Stimulated activated CD4-positive, alpha-beta T cell treated with anti-CD3 and anti-CD28 coated beads, Interleukin-1b, Interleukin-23, amount 100 ng/mL, for 1 hour (primary cell): ENCODE measurements at regions not wholly inside any gene's neighbourhood (a gene's known extent, or its start where the extent isn't known, plus 50 kb on each side); places are given as distances from the start of the nearest gene placed in this dataset.

ENCODE experiments used
- DNase-seq, 2 donors: peaks; one replicate each; pipeline ENCODE4 v3.0.0-alpha.2; 2020; ENCODE audit warnings: low read depth in 2 of 2

DNA sequence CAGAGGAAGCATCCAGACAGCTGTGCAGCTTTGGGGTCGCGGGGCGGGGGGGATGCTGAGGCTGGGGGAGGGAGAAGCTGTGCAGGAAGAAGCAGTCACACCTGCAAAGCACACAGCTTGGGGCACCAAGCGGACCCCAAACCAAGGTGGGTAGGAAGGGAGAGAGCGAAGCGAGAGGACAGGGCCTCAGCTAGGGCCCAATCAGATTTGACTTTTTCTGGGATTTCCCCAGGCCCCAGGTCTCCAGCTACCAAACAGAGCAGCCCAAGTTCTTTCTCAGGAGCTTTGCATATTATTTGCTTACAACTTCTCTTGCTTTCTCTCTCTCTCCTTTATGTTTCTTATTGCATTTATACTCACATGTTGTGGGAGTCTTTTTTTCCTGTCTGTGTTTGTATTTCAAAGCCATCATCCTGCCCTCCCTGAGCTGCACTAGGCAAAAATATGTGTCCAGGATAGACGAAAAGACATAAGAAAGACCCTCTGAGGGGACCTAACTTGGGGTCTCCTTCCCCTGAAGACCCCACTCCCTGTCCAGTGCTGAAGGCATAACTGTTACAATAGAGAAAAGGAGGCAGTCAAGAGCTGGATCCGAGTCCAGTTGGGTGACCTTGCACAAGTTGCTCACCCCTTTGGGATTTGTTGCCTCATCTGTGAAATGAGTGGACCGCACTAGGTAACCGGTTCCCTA lies 50.6 kb upstream of the SMNDC1 start:
- no peak for DNase-seq

DNA sequence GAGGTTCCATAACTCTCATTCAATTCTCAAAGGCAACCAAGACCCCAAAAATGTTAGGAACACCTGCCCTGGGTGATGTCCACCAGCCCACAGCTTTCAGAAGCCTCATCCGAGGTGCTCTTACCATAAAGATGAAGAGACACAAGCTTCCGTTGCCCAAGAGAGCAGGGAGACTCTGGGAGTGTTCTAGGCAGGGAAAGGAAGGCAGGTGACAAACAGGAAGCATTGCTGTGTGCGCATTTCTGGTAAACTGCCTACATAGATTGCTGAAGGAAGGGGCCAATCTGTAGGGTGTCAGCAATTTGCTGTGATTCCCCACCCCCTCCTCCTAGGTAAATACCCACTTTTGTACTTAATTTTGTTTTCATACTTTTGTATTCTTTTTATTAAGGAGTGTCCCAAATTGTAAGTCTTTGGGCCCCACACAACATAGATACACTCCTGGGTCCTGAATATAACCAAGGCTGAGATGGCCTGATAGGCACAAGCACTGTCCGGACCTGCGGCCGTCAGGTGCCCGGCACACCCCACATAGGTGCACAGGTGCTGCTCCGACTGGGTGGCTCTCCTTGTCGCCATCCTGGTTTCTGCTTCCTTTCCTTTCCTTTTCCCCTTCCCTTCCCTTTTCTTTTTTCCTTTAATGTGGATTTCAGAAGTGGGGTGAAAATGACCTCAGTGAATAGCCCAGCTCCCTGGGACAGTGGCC lies 51.4 kb upstream of the SMNDC1 start:
- no peak for DNase-seq

DNA sequence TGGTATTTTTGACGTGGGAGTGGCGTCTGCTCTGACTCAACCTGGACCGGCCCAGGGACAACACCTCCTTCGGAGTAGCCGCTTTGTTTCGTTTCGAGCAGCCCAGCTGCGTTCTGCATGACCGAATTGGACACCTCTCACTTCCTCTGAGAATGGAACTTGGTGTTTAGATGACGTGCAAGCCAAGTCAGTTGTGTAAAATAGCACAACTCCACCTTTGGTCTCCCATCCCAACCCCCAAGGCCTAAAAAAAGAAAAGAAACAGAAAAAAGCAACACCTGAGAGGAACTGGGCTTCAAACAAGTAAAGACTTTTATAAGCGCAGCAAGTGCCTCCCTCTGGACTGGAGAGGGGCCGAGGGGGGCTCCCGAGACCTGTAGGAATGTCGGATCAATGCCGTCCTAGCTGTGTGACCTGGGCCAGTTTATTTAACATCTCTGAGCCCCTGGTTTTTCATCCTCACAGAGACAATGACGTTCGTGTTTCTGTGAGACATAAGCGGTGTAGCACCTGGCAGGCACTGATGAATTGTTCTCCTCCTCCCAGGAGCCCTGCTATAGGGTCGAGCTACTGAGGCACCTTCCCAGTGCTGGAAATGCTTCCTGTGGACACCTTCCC lies 52.0 kb upstream of the SMNDC1 start:
- DNase-seq, result peak in 1 of 2 donors; percentile 27

DNA sequence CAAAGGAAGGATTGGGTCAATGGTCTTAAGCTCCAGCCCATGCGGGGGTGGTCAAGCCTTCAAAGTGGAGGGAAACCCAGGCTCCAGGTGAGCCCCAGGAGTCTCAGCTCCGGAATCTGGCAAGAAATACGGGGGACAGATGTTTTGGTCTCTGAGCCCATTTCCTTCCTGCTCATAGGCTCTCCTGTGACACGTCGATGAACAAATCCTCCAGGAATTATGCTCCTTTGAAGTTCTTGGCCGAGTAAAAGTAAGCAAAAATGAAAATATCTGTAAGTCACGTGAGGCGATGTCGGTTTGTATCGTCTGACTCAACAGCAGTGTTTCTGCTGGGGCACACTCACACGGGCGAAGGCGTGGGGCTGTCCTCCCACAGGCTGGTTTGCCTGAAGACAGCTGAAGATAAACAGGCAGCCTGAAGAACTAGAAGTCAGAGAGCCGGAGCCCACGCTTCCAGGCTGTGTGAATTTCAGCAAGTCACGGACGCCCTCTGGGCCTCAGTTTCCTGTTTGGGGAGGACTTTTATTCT lies 52.6 kb upstream of the SMNDC1 start:
- DNase-seq, result no peak

DNA sequence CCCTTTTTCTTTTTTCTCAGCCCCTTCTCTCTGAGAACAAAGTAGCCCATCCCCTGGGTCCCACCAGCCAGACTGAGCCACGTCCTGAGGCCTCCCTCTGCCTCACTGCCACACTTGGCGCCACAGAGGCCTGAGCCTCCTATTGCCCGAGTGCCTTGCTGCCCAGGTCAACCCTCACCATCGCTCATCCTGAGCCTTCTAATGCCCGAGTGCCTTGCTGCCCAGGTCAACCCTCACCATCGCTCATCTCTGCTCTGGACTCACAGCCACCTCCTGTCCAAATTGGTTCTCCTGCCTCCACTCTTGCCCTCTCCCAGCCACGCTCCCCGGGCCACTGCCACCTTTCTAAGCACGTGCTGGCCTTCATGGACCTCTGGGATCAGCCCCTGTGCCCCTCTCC lies 53.2 kb upstream of the SMNDC1 start:
- DNase-seq, result no peak

DNA sequence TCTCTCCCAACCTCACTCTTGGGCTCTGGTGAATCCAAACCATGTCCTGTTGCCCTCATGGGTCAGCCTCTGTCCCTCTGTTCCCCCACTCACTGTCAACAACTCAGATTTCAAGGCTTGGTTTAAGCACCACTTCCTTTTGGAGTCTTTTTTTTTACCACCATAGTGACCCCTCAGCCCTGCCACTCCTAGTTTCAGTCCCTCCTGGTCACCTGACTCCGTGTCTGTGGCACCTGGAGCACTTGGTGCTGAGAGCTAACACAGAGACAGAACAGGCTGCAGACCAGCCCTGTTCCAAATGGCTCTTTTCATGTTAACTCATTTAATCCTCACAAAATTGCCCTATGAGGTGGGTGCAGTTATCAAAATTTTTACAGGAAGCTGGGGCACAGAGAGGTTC lies 53.6 kb upstream of the SMNDC1 start:
- no peak for DNase-seq

DNA sequence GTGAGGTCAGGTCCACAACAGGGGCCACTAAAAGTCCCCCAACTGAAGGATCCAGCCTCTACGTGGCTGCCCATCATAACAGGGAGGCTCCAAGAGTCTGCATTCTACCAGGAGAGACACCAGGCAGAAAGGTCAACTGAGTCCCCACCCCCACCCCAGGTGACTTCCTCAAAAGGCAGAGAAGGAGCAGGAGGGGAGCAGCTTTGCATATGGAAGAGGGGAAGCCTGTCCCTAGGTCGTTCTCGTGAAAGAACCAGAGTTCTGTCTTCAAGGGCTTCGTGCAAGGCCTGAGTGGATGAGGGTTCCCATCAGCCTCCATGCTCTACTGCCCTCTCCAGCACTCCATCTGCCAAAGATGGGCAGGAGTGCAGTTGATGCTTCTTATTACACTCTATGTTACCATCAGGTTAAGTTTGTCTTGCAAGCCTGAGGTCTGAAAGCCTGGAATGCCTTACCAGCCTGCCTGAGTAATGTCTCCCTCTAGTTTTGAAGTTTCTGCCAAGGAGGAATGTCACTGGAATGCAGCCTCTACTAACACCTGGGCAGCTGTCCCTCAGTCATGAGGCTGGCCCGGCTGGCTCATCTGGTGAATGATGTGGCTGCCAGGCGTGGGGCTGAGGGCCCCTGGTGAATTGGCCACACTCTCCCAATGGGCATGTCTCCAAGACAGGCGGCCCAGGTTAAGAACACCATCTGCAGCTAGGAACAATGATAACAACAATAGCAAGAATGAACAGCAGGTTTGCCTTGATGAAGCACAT lies 54.3 kb upstream of the SMNDC1 start:
- DNase-seq, result no peak

DNA sequence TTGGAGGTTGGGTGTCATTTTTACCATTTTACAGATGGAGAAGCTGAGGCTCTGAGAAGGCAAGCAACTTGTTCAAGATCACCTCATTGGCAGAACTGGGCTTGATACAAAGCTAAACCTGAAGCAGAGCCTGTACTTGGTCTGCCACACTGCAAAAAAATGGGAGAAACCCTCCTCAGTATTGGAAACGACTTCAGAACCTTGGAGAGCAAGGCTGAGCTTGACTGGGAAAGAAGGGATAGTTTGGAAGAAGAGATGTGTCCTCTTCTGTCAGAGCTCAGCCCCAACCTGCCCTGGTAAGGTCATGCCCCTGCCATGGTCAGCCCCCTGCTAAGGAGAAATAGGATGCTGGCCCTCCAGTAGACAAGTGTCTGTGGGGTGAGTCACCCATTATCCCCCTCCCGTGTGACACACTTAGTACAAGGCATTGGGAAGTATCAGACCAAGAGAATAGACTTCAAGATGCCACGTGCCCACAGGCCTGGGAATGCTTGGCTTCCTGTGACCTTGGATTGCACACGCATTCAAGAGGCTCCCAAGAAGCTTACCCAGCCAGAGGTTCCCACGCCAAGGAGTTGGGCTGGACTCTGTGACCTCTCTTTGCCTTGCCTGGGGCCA lies 56.2 kb upstream of the SMNDC1 start:
- DNase-seq, result no peak

DNA sequence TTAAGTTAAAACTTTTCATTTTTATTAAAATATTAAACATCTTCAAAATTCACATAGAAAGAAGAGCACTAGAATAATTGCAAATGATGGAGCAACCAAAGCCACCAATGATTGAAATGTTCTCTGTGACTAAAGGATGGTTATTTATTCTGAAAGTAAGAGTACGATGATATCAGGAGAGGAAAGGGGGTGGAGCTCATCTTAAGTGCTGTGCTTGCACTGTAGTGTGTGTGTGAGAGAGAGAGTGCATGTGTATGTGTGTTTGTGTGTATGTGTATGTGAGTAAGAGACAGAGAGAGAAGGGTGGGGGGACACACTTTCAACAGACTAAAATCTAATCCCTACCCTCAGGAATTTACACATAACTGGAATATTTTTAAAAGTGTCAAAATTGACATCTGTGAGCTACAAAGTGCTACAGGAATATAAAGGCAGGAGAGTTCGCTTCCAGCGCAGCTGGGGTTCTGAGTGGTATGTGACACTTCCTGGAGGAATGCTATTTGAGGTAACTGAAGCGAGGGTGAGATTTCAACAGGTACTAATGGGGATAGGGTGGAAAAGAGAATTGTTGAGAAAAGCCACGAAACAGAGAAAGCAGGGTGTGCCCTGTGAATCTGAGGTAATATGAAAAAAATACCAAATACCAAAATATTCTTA lies 57.2 kb upstream of the SMNDC1 start:
- DNase-seq, result no peak

DNA sequence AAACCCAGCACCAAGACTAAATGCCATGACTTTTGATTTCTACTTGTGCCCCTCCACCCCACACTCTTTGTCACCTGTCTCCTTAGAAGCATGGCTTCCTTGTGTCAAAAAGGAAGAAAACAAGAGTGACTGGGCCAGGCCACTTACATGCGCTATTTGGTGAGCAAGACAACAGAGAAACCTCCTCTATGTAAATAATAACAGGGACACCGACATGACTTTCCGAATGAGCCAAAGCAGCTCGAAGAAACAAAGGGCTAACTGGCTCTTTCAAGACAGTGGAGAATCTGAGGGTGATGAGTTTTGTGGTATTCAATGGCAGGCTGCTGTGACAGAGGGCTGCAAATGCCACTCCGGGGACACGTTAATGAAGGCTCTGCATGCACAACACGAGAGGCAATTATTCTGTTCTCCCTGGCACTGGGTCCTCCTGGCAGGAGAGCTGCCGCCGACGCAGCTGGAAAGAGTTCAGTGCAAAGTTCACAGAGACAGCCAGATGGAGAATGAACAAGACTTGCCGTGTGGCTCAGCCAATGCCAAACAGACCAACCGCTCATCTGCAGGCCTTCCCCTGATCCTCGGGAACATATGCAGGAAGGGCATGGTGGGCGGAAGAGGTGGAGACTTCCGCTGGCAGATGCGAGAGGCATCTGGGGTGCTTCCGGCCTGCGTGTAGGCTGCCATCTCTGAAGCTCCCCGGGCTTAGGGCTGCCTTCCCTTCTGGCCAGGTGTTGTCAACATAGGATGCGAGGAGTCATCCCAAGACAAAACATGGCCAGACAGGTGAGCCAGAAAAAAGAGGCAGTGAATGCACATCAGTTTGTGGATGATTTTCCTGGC lies 59.1 kb upstream of the SMNDC1 start:
- no peak for DNase-seq

DNA sequence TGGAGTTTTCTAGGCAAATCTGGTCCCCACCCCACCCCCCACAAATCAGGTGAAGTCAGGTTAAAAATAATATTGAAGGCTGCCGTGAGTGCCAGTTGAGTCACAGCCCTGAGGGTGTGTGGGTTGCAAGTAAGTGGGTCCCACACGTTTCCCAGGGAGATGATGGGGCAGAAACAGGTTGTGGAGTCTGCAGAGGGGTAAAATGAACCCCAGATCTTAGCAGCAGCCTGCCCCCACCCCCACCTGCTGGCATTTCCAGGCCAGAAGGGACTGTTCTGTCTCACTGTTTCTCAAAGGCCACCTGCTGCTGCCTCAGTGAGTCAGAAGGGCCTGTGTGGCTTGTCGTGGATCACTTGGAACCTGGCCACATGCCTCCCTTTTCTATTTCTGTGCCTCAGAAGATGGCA lies 59.8 kb upstream of the SMNDC1 start:
- DNase-seq, result no peak

DNA sequence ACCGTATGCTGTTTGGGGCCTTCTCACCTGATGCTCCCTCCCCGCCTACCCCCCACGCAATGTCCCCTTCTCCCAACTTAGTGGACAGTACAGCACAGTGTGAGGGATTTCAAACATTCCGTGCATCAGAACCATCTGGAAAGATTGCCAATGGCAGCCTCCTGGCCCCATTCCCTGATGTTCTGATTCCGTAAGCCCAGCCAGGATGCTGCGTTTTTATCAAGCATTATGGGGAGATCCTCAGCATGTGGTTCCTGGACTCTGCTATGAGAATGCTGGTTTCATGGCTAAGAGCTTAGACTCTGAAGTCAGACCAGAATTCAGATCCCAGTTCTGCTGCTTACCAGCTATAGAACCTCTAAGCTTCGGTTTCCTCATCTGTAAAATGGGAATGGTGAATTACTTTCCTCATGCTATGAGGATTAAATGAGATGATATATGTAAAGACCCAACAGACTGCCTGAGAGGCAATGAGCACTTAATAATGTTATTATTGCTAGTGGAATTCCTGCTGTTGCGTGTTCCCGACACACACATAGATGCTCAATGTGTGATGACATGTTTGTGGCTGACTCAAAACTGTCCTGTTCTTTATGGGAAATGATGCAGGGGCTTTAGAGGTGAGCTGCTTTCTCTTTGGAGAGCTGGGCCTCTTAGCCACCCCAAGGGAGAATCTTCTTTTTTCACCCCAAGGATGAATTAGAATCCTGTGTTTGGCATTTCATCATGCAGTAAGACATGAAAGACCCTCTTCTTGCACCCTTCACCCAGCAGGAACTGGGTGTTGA lies 60.8 kb upstream of the SMNDC1 start:
- no peak for DNase-seq

DNA sequence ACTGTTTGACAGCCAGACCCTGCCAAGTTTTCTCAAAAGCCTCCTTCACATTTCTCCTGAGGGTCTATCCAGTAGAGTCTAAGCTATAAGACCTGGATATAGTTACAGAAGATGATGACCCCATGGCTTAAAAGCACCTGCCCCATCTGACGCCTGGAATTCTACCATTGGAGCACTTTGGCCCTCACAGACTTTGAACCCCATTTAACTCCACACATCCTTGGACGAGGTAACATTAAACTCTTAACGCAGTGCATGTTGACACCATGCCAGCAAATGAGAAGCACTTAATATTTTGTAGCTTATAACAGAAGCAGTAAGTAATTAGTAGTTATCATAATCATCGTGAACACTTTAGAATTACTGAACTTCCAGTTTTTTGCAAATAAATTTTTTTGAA lies 61.9 kb upstream of the SMNDC1 start:
- DNase-seq, result no peak

DNA sequence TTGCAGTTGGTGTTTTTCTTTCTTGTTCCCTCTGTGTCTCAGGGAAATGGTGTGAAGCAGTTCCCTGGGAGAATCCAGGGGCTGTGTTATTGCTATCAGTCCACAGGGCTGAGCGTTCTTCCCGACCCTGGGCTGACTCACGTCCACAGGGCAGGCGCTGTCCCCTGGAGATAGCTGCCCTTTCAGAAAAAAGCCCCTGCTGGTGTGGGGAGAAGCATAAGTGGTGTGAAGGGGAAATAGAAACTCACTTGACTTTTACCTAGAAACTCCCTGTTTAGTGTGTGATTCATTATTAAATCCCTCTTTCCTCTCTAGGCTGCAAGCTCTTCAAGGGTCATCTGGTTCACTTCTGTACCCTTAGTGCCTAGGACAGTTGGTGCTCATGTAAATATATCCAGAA lies 63.3 kb upstream of the SMNDC1 start:
- DNase-seq, result no peak

DNA sequence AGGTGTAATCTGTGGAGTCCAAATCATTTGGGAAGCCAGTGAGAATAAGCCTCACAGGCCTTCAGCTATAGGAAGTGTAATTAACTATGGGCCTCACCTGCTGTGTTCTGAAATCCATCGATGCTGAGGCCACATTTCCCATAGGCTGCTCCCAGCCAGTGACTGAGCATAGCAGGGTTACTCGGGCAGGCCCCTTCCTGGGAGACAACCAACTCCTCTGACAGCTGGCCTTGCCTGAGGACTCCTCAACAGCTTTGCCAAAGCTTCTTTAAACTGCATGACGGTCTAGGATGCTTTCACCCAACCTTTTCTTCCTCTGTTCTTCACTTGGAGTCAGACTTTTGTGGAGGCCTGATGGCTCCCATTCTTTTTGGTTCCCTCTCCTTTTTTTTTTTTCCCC lies 63.8 kb upstream of the SMNDC1 start:
- DNase-seq, result no peak

DNA sequence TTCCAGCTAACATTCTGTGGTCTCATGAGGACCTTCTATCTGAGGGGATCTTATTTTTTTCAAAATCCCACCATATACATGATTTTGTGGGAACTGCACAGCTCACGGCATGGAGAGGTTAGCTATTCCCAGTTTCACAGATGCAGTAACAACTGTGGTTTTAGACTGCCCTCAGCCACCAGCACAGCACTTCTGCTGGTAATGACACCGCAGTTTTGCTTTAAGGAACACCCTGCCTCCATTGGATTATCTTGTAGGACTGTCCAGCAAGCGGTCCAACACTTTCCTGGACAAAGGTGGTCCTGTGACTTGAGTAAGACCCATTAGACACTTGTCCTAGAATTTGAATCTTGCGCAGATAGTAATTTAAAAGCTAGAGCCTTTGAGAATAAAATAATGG lies 65.3 kb upstream of the SMNDC1 start:
- no peak for DNase-seq

DNA sequence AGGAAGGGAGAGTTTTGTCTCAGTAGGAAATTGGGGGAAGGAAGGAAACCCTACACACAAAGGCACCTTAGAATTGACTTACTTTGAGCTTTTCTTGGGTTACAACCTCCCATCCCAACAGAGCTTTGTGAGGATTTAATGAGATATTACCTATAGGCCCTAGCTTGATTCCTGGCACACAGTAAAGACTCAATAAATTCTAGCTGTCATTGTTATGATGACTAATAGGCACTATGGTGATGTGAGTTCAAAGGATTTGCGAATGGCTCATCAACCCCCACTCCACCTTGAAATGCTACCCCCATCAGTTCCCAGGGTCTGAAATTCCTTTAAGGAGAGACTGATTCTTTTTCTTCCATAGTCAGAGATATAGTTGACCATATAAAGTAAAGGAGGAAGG lies 67.9 kb upstream of the SMNDC1 start:
- DNase-seq, result no peak

DNA sequence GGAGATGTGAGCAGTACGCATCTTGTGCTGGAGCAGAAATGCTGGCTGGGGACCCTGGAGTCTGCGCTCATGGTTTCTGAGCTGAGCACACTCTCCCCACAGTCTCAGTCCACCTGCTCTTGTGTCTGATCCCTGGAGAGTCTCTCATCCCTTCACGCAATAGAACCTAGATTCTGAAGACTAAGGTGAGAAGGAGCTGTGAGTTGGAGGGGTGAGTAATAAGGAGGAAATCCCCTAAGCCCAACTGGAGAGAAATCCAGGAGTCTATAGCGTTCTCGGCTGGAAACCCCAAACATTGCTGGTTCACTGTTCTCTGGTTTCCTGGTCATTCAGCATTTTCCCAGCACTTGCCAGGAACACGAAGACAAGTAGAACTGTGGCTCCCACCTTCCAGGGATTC lies 68.3 kb upstream of the SMNDC1 start:
- DNase-seq, result no peak

DNA sequence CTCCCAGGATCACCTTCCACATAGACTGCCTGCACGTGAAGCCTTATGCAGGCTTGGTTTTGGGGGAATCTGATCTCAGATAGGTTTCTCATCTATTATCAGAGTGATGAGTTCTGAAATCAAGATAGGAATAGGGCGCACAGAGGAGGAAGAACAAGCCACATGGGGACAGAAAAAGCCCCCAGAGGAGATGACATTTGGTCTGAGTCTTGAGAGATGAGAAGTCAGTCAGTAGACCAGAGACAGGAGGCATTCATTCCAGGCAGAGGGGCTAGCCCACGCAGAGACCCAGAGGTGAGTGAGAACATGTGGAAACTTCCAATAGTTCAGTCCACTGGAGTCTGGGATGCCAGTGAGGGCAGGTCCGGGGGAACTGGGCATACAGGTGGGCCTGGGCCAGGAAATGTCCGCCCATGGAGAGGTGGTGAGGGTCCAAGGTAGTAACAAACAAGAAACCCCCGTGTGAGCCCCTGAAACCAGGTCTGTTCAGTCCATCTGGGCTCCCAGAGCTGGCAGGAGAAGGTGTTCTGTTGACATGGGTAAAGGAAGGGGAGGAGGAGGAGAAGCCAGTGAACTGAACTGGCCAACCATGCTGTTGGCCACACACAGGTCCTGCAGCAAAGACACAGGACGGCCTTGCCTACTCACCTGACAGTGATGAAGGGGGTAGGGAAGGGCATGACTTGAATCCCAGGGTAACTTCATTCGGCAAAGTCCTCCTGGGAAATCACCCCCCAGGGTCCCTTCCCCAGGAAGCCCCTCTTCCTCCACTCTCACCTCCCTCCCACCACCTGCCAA lies 69.3 kb upstream of the SMNDC1 start:
- DNase-seq, result no peak
